ENCODE measurements at regions not wholly inside any gene's neighbourhood (a gene's known extent, or its start where the extent isn't known, plus 50 kb on each side); places are given as distances from the start of the nearest gene placed in this dataset.

DNA sequence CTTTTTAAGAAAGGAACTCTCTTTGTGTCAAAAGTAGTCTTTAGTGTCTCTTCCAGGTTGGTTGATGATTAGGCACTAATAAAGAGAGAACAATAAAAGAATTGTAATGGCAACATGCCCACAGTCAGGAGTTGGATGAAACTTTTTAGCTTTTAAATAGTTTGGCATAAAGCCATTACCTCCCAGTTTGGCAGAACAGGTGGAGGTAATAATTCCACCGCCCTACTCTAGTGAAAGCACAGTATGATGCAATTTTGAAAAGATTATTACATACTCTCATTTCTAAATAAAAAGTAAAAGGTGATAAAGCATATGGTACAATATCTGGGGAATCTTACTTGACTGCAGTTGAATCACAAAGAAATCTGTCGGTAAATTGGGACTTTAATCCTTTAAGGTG lies 497.6 kb downstream of the SUCLA2 start:
- H3K27ac ChIP-seq: no peak overlapping the region
- no peak for TF ChIP-seq ZFX (IDR thresholded peaks at IDR 0.05; ENCODE audit: borderline replicate concordance)
- TF ChIP-seq, protein P1, sequence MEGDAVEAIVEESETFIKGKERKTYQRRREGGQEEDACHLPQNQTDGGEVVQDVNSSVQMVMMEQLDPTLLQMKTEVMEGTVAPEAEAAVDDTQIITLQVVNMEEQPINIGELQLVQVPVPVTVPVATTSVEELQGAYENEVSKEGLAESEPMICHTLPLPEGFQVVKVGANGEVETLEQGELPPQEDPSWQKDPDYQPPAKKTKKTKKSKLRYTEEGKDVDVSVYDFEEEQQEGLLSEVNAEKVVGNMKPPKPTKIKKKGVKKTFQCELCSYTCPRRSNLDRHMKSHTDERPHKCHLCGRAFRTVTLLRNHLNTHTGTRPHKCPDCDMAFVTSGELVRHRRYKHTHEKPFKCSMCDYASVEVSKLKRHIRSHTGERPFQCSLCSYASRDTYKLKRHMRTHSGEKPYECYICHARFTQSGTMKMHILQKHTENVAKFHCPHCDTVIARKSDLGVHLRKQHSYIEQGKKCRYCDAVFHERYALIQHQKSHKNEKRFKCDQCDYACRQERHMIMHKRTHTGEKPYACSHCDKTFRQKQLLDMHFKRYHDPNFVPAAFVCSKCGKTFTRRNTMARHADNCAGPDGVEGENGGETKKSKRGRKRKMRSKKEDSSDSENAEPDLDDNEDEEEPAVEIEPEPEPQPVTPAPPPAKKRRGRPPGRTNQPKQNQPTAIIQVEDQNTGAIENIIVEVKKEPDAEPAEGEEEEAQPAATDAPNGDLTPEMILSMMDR (IDR thresholded peaks at IDR 0.05): no peak

DNA sequence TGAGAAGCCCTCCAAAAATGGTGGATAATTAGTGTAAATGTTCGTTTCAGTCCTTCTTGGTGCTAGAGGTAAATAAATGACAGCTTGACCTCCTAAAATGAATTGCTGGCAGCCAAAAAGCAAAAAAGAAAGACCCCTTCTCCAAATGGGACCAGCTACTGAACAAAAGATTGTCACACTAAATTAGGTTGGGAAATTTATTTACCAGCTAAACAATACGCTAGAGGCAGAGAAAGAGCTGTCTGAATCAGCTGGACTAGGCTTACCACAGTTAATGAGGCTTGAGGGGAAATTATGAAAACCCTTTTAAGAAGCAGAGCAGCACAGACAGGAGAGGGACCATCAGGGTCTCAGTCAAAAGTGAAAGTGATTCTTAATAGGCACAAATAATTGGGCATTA lies 498.9 kb downstream of the SUCLA2 start:
- TF ChIP-seq, protein P1 (IDR thresholded peaks at IDR 0.05): no peak
- no peak for TF ChIP-seq ZFX (IDR thresholded peaks at IDR 0.05; ENCODE audit: borderline replicate concordance)
- H3K27ac ChIP-seq: no peak overlapping the region

DNA sequence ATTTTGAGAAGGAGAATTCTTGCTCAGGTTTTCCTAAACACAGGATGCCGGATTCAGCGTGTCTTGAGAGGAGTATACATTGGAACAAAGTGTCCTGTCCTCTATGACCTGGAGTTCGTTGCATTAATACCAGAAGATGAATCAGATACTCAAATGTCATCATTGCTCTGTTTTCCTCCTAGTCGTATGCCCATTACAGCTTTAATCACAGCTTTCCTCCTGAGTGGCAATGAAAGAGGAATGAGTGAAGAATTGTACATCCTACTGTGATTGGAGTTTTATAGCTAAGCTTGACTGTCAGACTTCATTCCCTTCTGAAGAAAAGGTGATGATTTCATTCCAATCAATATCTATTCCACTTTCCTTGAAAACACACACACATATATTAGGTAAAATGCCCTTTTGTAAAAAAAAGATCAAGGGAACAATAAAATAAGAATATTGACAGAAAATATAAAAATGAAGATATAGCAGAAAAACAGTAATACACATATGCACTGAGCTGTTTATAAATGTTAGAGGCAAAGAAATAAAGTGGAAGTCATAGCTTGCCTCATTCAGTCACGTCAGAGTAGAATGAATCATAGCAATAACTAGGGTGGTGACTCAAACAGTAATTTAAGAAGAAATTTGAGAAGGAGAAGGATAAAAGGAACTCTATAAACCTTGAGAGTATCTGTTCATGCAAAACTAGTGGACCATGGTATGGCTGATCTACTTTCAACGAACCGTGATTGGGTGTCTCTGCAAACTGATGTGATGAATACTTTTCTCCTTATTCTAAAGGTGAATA lies 501.5 kb downstream of the SUCLA2 start:
- H3K27ac ChIP-seq: no peak overlapping the region

DNA sequence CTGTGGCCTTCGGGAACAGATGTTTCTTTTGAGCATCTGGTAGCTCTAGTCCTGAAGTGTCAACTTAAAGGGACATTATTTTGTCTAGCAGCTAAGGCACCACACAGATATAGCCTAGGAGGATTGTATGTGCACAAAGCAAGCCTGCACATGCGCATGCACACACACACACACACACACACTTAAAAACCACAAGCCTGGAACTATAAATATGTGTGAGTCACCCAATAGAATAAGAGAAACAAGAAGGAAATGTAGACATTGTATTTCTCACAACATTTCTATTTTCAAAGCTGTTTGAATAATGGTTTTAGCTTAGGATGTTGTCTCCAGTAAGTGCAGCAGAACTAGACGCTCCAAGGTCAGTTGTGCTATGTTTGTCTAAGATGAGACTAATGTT lies 516.5 kb downstream of the SUCLA2 start:
- TF ChIP-seq, protein P1 (IDR thresholded peaks at IDR 0.05): no peak
- no peak overlapping the region for H3K27ac ChIP-seq

More for the DNA sequence above, 501.5 kb downstream of the SUCLA2 start:
- TF ChIP-seq, protein P1 (IDR thresholded peaks at IDR 0.05): no peak
- TF ChIP-seq ZFX (IDR thresholded peaks at IDR 0.05; ENCODE audit: borderline replicate concordance): no peak

DNA sequence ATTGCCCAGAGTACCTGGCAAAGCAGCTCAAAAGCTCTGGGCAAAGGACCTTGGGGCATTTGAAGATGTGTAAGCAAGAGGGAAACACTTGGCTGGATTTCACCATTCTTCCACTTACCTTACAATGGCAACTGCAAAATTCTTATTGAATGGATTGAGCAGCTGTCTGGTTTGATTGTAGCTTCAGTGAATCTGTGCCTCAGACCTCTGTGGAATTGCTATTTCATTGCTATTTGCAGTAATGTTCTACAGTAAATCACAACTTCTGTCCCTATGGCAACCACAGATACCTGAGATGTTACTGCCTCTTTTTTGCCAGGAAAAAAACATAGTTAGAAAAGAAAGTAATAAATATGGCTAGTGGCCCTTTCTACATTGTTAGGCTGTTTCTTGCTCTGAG lies 519.5 kb downstream of the SUCLA2 start:
- TF ChIP-seq ZFX (IDR thresholded peaks at IDR 0.05; ENCODE audit: borderline replicate concordance): no peak
- TF ChIP-seq, protein P1 (IDR thresholded peaks at IDR 0.05): no peak
- H3K27ac ChIP-seq: no peak overlapping the region

DNA sequence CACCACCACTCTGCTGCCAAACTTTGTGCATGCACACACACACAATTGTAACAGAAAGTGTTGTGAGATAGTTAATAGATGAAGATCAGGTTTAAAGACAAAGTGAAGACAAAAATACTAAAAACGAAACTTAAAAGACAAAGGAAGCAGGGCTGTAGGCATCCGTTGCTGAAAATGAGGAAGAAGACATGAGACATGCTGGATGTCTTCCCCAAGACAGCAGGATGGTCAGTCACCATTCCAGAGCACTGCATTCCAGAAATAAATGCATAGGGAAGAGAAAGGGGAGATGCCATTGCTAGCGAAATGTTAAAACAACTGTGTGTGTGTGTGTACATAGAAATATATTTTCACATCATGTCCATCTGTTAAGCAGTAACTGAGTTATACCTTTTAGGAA lies 520.1 kb downstream of the SUCLA2 start:
- TF ChIP-seq ZFX (IDR thresholded peaks at IDR 0.05; ENCODE audit: borderline replicate concordance): no peak
- TF ChIP-seq, protein P1 (IDR thresholded peaks at IDR 0.05): no peak
- no peak overlapping the region for H3K27ac ChIP-seq

DNA sequence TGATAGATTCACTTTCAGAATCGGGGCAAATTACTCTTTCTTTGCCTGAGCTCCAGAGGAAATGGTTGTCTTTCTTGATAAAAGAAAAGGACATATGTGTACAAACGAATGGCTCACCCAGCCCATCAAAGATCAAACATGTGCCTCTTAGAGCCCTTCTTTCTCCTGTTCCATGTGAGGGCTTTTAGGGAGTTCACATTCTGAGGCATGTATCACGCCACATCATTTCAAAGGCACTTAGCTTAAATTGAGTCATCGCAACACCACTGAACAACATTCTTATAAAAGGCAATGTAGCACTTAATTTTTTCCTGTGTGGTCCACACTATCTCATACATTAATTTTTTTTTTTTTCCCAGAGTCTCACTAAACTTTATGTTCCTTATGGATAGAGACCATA lies 521.0 kb downstream of the SUCLA2 start:
- H3K27ac ChIP-seq: no peak overlapping the region
- TF ChIP-seq, protein P1 (IDR thresholded peaks at IDR 0.05): no peak
- no peak for TF ChIP-seq ZFX (IDR thresholded peaks at IDR 0.05; ENCODE audit: borderline replicate concordance)

Data from 22Rv1 (cell line).